Stimulated activated CD4-positive, alpha-beta T cell treated with anti-CD3 and anti-CD28 coated beads, TNF-alpha, amount 100 ng/mL, for 48 hours (primary cell): ENCODE measurements at regions not wholly inside any gene's neighbourhood (a gene's known extent, or its start where the extent isn't known, plus 50 kb on each side); places are given as distances from the start of the nearest gene placed in this dataset.
"Not testable (repeated sequence)": the region's sequence is repeated elsewhere in the genome, so short reads cannot be mapped to it uniquely, and the experiment has no call there.

Source experiments
- DNase-seq, 3 donors: peaks; one replicate each; pipeline ENCODE4 v3.0.0-alpha.2; 2020; ENCODE audit warnings: low read depth in 3 of 3

DNA sequence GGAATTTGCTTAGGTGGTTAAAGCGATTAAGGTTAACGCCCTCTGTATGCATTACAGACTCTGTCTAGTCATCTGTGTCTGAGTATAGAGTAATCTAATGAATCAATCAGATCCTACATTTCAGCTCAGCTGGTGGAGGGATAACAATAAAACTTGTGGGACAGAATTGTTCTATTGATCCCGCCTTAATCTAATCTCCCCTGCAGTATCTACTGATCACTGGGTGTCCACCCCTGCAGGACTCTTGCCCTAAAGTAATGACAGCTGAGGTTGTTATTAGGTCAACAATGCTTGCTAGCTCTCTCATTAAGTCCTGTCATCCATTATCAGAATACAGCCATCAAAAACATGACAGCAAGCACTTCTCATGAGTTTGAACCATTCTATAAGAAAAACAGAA is 462.6 kb upstream of the TMEFF2 start:
- DNase-seq, result no peak

DNA sequence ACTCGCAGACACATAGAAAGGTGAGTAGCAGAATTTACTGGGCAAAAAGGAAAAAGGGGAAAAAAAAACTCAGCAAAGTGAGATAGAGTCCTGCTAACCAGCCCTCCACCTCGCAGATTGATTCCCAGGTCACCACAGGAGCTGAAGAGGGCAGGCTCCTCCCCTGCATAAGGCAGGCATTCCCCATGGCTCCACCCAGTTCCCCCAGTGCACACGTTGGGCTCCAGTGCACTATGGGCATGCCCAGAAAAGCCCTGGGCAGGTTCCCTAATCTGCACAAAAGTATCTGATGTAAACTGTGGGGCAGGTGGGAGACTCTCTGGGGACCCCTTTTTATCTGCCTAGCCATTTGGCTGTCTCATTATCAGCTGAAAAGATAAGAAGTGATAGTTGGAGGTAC is 461.2 kb upstream of the TMEFF2 start:
- no peak for DNase-seq

DNA sequence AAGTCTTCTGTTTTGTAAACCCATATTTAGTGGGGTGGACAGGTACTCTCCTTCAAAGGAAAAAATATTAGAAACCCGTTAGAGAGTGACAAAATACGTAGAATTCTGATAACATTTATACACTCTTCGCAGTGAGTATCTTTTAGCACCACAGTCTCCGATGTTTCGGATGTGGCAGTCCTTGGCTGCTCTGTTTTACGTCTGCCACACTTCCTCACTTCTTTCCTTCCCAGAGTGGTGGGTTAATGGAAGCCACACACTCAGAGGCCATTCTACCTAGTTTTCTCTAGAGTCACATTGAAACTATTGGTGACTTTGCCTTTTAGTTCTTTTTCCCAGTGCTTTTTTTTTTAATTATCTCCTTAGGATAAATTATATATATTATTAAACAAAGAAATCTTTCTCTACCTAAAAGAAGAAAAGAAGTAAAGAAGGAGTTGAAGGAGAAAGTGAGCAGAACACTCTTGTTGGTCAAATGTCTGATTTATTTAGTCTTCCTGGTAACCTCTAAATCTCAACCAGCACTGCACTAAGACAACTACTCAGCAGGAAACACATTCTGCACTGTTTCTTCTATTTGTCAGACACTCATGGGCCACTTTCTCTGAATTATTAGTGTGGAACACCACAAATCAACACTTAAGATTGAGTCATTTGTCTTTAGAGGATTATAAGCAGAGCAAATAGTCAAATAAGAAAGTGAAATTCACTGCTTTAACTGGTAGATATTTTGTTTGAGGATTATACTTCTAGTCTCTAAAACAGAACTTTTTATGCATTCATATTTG is 451.3 kb upstream of the TMEFF2 start:
- DNase-seq, result no peak

DNA sequence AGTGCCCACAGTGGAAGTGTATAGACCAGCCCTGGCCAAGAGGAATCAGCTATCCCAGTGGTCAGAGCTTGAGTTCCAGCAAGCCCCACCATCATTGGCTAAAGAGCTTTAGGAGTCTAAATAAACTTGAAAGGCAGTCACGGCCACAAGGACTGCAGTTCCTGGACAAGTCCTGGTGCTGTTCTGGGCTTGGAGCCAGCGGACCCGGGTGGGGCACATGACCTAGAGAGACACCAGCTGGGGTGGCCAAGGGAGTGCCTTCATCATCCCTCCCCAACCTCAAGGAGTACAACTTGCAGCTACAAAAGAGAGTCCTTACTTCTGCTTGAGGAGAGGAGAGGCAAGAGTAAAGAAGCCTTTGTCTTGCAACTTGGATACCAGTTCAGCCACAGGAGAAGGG is 439.8 kb upstream of the TMEFF2 start:
- DNase-seq, result no peak

DNA sequence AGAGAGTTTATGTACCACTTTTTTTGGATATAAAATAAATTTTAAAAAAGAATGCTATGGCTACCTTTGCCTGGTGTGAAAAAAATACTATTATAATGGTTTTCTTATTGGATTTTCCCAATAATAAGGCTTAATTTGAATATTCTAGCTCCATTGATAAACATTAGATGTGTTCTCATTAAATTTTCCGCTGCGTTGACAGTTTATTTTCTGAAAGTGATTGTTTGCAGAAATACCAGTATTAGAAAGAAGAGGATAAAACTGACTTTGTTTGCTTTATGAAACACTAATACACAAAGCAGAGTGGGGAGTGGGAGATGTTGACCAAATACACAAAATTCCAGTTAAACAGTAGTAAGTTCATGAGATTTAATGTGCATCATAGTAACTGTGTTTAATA is 433.3 kb upstream of the TMEFF2 start:
- DNase-seq, result no peak

DNA sequence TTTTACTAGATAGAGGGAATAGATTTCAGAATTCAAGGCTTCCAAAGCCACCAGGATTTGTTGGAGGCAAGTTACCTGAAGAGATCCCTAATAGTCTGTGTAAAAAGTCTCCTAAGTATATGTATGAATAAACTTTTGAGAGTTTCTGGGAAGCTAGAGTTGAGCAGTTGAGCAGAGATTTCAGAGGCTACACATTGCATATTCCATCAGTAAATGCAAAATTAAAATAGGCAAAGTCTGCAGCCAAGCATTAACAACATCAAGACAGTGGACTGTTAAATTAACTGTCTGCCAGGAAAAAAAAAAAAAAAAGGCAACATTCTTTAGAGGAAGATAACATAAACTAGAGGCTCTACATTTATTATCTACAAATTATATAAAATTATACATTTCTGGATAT is 420.4 kb upstream of the TMEFF2 start:
- DNase-seq, result no peak

DNA sequence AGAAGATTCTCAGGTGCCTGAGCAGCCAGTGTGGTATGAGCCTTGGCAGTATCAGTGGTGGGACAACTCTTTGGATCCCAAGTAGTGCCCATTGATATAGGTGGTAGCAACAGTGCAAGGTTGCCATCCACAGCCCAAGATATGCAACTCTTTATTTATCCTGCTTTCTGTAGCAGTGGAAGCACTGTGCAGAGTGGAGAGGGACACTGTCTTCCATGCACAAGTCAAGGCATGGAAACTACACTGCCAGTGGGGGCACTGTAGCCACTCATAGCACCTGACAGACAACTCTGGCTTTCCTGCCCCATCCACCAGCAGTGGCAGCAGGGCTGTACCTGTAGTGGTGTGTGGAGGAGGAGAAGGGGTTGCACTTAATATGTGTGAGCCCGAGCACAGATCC is 409.6 kb upstream of the TMEFF2 start:
- no peak for DNase-seq

DNA sequence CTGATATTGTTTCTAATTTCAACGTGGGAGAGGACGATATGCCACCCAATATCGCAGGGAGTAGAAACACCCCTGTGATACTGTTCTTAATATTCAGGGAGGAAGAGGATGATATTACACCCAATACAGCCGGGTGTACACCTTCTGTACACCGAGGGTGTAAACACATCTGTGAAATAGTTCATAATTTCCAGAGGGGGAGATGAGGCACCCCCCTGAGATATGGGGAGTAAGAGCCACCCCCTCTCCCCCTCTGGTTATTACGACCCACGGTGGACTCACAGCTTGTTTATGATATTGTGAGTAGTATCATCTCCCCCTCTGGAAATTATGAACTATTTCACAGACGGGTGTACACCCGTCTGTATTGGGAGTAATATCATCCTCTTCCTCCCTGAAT is 403.9 kb upstream of the TMEFF2 start:
- not testable (repeated sequence) for DNase-seq

DNA sequence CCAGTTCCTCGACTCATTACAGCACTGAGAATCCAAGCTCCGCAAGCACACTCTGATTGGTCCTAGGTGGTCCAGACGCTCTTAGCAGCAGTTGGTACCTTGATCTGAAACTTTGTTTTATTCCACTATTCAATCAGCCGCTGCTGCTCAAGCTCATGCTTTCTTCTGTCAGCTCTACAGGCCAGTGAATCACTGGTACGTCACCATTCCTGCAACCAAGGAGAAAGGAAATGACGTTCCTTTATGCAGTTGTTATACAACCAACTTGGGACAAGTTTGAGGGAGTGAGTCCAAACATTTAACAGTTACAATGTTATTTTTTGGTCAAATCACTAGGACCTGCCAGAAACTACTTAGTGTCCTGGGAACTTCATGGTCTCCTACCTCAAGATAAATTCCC is 398.8 kb upstream of the TMEFF2 start:
- DNase-seq, result no peak

DNA sequence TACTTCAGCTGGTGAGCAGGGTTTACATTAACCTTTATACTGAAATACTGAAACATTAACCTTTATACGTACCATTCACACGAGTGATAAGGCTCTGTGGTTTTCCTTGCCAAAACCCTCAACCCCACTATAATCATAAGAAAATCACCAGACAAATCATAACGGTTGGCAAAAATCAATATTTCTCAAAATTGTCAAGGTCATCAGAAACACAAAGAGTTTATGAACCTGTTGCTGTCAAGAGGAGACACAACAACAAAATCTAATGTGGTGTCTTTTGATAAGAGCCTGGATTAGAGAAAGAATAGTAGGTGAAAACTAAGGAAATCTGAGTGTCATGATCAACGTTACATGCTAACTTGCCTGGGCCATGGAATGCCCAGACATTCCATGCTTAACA is 396.9 kb upstream of the TMEFF2 start:
- DNase-seq, result no peak

DNA sequence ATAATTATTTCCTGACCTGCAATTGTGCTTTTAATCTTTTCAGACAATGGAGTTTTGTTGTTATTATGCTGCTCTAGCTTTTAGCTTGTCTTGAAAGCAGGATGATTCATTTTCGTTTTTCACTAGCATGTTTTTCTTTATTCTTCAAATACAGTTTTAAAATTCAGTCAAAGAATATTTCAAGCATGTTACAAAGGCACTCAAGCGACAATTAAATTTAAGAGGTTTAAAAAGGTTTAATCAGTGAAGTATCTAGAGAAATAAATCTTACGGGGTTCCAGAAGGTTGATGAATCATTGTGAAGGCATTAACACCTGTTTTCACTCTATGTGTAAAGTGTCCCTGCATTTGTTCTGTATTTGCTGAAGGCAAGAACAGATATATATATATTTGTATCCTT is 390.7 kb upstream of the TMEFF2 start:
- DNase-seq, result no peak

DNA sequence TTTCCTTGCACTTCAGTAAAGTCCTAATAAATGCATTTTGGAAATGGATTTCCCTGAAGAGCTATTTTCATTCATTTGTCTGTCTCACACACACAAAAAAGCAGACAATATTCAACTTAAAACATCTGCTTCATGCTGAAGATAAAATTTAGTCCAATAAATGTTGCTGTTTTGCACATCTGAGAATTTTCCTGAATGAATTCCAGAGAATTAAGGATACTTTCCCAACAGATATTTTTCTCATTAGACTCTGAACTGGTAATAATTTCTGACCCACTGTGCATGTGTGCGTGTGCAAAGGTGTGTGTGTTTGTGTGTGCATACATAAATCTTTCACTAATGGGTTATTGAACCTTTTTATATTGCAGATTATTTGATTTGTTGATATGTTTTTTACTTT is 390.2 kb upstream of the TMEFF2 start:
- DNase-seq, result no peak

DNA sequence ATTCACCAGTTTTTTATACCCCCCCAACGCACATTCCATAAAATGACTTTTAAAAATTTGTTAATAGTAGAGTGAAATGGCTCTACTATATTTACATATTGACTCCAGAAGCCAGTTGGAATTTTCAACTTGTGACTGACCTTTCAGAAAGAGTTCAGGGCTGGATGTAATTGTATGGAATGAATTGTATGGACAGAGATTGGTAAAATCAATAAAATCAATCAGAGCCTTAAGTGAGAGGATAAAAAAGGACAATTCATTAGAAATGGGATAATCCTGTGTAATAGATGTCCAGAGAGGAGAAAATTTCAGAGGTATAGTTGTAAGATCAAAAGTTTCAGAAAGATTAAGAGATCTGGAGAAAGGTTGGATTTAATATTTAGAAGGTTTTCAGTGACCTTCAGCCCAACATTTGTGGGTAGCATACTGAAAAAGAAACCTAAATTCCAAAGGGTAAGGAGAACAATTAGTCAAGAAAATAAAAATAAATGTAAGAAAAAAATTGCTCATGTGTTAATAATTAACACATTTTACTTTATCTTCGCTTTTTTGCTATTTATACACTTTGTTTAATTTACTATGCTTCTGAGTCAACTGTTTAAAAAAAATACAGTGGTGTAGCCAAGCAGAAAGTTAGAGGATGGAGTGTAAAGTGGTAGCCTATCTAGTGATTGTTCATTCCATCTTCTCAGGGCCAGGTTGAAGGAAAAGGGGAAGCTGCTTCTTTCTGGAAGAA is 385.4 kb upstream of the TMEFF2 start:
- DNase-seq, result no peak

DNA sequence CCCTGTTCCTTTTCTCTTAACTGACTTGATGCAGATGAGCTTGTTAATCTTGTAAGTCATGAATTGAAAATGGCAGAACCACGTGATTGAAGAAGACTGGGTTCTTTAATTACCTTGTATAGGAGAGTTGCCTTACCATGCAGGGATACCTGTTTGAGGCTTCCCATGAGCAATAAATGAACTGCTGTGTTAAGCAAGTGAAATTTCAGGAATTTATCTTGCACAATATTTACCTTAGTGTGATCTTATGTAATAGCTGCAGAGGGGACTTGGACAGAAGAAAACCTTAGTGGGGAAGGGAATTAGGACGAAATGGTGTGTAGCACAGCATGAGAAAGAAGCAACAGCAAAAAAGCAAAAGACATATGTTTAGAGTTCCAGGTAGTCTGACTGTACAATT is 384.0 kb upstream of the TMEFF2 start:
- DNase-seq, result no peak

DNA sequence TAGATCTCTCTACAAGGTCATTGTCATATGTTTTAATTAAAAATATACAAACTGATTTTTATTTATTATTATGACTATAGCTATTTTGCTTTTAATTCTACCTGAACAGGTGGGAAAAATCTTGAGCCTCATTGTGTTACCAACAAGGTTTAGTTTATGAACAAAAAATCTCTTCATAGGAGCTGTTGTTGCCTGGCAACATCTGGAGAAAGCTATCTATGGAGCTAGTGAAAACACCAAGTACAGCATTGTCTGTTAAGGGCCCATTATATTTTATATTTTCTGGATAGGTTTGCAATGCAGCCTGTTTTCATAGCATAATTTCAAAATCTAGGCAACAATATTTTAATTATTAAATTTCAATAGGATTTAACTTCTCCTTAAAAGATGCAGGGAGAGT is 383.0 kb upstream of the TMEFF2 start:
- no peak for DNase-seq

DNA sequence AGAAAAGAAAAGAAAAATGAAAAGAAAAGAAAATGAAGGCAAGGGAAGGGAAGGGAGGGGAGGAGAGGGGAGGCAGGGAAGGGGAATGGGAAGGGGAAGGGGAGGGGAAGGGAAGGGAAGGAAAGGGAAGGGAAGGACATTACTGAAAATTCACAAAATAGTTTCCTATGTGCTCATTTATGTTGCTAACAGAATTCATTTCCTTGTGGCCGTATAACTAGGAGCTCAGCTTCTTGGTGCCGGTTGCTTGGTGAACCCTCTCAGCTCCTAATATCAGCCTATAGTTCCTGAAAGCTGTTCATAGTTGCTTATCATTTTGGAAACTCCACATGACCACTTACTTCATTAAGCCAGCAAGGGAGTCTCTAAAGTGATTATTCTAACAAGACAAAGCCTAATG is 379.8 kb upstream of the TMEFF2 start:
- DNase-seq, result no peak

DNA sequence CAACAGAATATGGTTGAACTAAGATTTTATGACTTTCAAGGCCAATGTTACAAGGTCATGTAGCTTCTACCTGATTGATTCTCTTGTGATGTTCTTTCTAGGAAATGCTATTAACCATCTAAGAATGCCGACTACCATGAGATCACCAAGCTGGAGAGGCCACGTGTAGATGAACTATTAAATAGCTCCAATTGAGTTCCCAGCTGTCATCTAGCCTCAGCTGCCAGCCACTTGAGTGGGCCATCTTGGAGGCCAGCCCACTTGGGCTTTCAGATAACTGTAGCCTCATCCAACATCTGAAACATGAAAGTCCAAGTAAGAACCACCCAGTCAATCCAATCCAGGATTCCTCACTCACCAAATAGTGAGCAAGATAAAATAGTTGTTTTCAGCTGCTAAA is 376.9 kb upstream of the TMEFF2 start:
- no peak for DNase-seq

DNA sequence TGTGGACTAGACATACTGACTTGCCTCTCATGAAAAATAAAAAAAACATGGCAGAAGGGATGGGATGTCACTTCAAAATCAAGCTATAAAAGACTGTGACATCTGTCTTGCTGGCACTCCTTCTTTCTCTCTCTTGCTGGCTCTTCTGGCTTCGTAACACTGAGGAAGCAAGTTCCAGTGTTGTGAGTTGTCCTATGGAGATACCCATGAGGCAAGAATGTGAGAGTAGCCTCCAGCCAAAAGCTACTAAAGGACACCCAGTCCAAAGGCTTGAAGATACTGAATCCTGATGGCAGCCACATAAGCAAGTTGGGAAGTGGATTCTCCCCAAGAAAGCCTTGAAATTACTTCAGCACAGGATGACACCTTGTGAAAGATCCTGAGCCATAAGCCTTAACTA is 376.1 kb upstream of the TMEFF2 start:
- DNase-seq, result no peak

DNA sequence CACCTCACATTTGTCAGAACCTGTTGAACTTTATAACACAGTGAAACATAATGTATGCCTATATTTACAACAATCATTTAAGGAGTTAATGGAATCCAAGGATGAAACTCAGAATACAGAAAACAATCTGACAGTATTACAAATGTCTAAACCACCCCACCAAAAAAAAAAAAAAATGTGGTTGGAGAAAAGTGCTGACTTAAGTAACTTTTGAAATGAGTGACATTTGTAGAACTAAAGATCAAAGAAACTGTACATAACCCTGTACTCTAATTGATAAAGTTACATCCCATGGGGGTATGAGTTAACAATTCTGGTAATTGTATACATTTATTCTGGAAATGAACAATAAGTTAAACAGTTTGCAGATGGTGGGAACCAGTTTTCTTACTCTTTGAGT is 372.1 kb upstream of the TMEFF2 start:
- DNase-seq, result no peak

DNA sequence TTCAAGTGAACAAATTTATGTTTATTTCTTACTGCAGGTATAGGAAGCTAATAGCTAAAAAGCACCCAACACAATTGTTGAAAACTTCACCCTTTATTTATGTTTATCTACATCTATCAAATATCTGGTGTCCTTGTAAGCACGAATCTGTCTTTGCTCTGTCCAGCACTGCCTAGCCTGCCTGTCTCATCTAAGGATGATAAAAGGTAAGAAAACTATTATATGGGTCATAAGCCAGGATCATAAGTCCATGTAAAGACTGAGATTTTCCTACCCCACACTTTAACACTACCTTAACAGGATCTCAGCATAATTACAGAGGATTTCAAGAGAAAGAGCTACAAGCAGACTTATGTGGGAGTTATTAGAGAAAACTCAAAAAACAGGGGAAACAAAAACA is 365.6 kb upstream of the TMEFF2 start:
- DNase-seq, result no peak

DNA sequence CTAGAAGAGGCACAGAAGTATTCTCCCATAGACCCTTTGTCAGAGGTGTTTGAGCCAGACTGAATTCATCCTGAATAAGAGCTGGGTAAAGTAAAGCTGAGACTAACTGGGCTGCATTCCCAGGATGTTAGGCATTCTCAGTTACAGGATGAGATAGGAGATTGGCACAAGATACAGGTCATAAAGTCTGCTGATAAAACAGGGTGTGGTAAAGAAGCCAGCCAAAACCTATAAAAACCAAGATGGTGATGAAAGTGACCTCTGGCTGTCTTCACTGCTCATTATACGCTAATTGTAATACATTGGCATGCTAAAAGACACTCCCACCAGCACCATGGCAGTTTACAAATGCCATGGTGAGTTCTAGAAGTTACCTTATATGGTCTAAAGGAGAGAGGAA is 364.9 kb upstream of the TMEFF2 start:
- DNase-seq, result no peak

DNA sequence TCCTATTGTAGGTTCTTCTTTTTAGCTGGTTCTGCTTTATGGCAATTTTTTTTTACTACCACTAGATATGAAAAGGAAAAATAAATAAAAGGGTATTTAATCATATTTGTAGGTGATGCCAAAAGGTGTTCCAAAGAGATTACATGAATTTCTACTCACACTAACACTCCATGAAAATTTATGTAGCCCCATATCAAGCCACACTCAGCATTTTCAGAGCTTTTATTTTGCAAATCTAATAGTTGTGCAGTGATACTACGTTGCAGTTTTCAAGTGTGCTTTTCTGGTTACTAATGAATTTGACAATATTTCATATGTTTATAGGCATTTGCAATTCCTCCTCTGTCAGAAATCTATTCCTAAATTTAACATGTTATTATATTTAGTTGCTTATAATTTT is 363.9 kb upstream of the TMEFF2 start:
- no peak for DNase-seq

DNA sequence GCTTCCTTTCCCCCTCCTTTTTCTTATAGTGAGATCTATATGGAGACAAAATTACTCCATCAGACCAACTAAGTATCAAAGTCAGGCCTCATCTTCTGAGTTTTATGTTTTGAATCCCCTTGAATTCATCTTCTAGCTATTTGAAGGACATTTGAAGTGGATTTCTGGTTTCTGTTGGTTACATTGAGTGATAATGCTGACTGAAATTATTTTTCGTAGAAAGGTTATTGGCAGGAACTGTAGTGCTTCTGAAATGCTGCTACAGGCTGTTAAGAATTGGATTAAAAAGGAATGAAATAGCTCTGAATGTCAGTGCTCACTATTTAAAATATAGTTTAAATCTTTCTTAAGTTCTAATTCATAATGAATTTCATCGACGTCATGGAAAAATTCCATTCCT is 361.0 kb upstream of the TMEFF2 start:
- no peak for DNase-seq

DNA sequence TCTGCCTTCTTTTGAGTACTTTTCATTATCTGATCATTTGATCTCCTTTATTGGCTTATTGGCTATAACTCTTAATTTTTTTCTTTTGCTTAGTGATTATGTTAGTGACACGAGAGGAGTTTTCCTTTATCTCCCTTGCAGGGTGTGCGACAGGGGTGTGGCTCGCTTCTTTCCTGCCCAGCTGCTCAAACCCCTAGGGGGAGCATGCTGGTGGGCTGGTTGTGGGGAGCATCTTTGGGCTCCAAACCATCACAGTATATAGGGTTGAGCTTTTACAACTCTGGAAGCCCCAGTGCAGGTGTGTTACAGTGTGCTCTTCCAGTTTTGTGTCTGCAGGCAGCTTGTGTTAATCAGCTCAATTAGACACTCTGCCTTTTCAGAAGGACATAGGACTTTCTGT is 357.0 kb upstream of the TMEFF2 start:
- no peak for DNase-seq
